Type B pancreatic cell (in vitro differentiated cells): ENCODE measurements at regions not wholly inside any gene's neighbourhood (a gene's known extent, or its start where the extent isn't known, plus 50 kb on each side); places are given as distances from the start of the nearest gene placed in this dataset.

Source experiments
- DNase-seq: peaks from one replicate; pipeline ENCODE4 v3.0.0; 2021; ENCODE audit warnings: mixed read lengths; ENCODE audit not compliant: unreplicated experiment; ENCODE audit errors: extremely low spot score
- H3K27ac Mint-ChIP-seq: 2 replicates; pipeline ENCODE4 v1.8.0; 2021; ENCODE audit warnings: mild to moderate bottlenecking, mixed read lengths
- H3K27me3 Mint-ChIP-seq: 2 replicates; pipeline ENCODE4 v1.8.0; 2021; ENCODE audit warnings: mixed read lengths
- H3K36me3 Mint-ChIP-seq: 2 replicates; pipeline ENCODE4 v1.8.0; 2021; ENCODE audit warnings: mixed read lengths
- H3K4me1 Mint-ChIP-seq: one replicate; pipeline ENCODE4 v1.8.0; 2021; ENCODE audit warnings: mixed read lengths; ENCODE audit not compliant: unreplicated experiment
- H3K4me3 Mint-ChIP-seq: 2 replicates; pipeline ENCODE4 v1.8.0; 2021; ENCODE audit warnings: mild to moderate bottlenecking, mixed read lengths
- H3K9me3 Mint-ChIP-seq: 2 replicates; pipeline ENCODE4 v1.8.0; 2021; ENCODE audit warnings: mixed read lengths
- CTCF ChIP-seq: fragments of 200-600 bp; sonication (generic); conservative IDR thresholded peaks from 2 replicates; pipeline ENCODE4 v1.5.0; 2021; ENCODE audit warnings: antibody characterized with exemption, mild to moderate bottlenecking

DNA sequence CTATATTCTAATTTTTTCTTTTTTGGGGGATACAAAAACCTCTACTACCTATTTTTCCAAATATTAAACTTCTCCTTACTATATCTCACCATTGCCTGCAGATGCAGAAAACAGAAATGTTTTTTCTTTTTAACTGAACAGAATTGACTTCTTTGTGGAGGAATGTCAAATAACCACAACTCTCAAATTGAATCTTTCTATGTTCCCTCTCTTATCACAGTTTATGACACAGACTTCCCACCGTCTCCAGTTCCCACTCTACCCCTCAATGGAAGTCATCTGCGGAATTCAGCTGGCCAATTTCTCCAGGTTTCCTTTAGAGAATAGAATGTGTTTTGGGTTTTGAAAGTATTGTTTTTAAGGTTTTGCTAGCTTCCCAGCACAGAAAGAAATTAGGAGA lies 77.0 kb downstream of the NR2F2 start:
- Mint-ChIP-seq H3K27ac (no peak overlapping the region), H3K4me1 (peaks cover 10% of the 10 kb centered on the region), H3K4me3 (peak overlapping the region; percentile 40), H3K9me3 (no peaks in the 10 kb centered on the region), H3K36me3 (no peaks in the 10 kb centered on the region), H3K27me3 (peaks cover 89% of the 10 kb centered on the region)
- TF ChIP-seq CTCF = no peak
- DNase-seq = no peak

DNA sequence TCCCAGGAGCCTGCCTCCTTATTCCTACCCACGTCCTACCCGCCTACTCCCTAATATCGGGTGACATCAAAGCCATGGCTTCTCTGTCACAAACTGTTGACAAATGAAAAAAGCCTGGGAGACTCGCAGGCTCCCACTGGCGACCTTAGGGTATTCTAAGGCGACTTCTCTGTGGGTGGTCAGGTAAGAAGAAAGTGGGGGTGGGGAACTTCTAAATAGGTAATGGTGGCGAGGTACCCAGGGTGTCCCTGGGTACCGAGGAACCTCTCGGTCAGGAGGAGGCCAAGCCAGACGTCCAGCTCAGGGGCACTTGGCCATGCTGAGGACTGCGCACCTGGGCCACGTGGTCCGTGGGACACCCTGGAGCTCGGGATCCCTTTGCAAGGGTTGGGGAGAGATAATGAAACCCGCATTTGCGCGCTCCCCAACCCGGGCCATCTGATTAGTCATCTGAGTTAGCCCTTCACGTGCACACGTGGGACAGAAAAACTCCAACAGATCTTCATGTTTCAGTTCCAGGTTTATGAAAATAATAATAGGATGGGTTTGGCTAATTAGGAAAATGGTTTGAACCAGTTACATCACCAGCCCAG lies 78.2 kb downstream of the NR2F2 start:
- Mint-ChIP-seq H3K4me1 (peaks cover 10% of the 10 kb centered on the region), H3K36me3 (no peaks in the 10 kb centered on the region), H3K27ac (no peak overlapping the region), H3K27me3 (peaks cover 91% of the 10 kb centered on the region), H3K9me3 (no peaks in the 10 kb centered on the region), H3K4me3 (peak overlapping the region; percentile 78)
- no peak for TF ChIP-seq CTCF
- DNase-seq = no peak

GRCh38 chr15:96409215-96410138 lies 79.0 kb downstream of the NR2F2 start:
- no peak for DNase-seq
- Mint-ChIP-seq H3K4me1 (peaks cover 10% of the 10 kb centered on the region), H3K27ac (no peak overlapping the region), H3K36me3 (no peaks in the 10 kb centered on the region), H3K27me3 (peaks cover 91% of the 10 kb centered on the region), H3K4me3 (peak overlapping the region; percentile 86), H3K9me3 (no peaks in the 10 kb centered on the region)
- no peak for TF ChIP-seq CTCF

- no peak for DNase-seq
- Mint-ChIP-seq H3K27ac (peak overlapping the region; percentile 40), H3K9me3 (no peaks in the 10 kb centered on the region), H3K4me1 (peaks cover 10% of the 10 kb centered on the region), H3K4me3 (peak overlapping the region; percentile 78), H3K27me3 (peaks cover 97% of the 10 kb centered on the region), H3K36me3 (no peaks in the 10 kb centered on the region)
- TF ChIP-seq CTCF = no peak
Observed at GRCh38 chr15:96410175-96411055, 79.9 kb downstream of the NR2F2 start.
